ENCODE measurements at regions not wholly inside any gene's neighbourhood (a gene's known extent, or its start where the extent isn't known, plus 50 kb on each side); places are given as distances from the start of the nearest gene placed in this dataset.

- TF ChIP-seq CTCF (conservative IDR thresholded peaks at IDR 0.05), result no peak
- TF ChIP-seq ZFX (IDR thresholded peaks at IDR 0.05), result no peak
Measured at GRCh38 chr3:194837457-194838127, 151.9 kb downstream of the FAM43A start.

Data from C4-2B (cell line).